ENCODE measurements at regions not wholly inside any gene's neighbourhood (a gene's known extent, or its start where the extent isn't known, plus 50 kb on each side); places are given as distances from the start of the nearest gene placed in this dataset.

- no peak for DNase-seq (ENCODE audit: low spot score)
- TF ChIP-seq CTCF (IDR thresholded peaks at IDR 0.05) = no peak
- H3K27ac ChIP-seq = no peak overlapping the region
- no peak overlapping the region for H3K4me3 ChIP-seq
Observed at GRCh38 chr21:32206631-32207405, 72.0 kb downstream of the MIS18A start.

- DNase-seq (ENCODE audit: low spot score) = no peak
- no peak overlapping the region for H3K4me3 ChIP-seq
- no peak overlapping the region for H3K27ac ChIP-seq
- TF ChIP-seq CTCF (IDR thresholded peaks at IDR 0.05) = no peak
Observed at GRCh38 chr21:32203877-32204480, 74.9 kb downstream of the MIS18A start.

- Histone ChIP-seq H3K27ac (no peak overlapping the region), H3K4me3 (no peak overlapping the region)
- TF ChIP-seq CTCF (IDR thresholded peaks at IDR 0.05) = no peak
- no peak for DNase-seq (ENCODE audit: low spot score)
Observed at GRCh38 chr21:32200029-32200428, 78.8 kb downstream of the MIS18A start.

GRCh38 chr21:32198384-32198783, 80.5 kb downstream of the MIS18A start:
- DNase-seq (ENCODE audit: low spot score) = no peak
- no peak overlapping the region for H3K27ac ChIP-seq
- no peak overlapping the region for H3K4me3 ChIP-seq
- no peak for TF ChIP-seq CTCF (IDR thresholded peaks at IDR 0.05)

- no peak overlapping the region for H3K27ac ChIP-seq
- no peak for TF ChIP-seq CTCF (IDR thresholded peaks at IDR 0.05)
- DNase-seq (ENCODE audit: low spot score) = no peak
- H3K4me3 ChIP-seq = no peak overlapping the region
Observed at GRCh38 chr21:32197896-32198295, 81.0 kb downstream of the MIS18A start.

GRCh38 chr21:32196001-32196400, 82.8 kb downstream of the MIS18A start:
- no peak for DNase-seq (ENCODE audit: low spot score)
- no peak for TF ChIP-seq CTCF (IDR thresholded peaks at IDR 0.05)
- no peak overlapping the region for H3K4me3 ChIP-seq
- no peak overlapping the region for H3K27ac ChIP-seq

- peak; percentile 19 for DNase-seq (ENCODE audit: low spot score)
Observed at GRCh38 chr21:32193098-32193465, 85.8 kb downstream of the MIS18A start.

More at GRCh38 chr21:32193098-32193465, 85.8 kb downstream of the MIS18A start:
- no peak for TF ChIP-seq CTCF (IDR thresholded peaks at IDR 0.05)
- Histone ChIP-seq H3K27ac (no peak overlapping the region), H3K4me3 (no peak overlapping the region)

Measured in coronary artery (tissue), 2 donors.